ENCODE measurements at regions not wholly inside any gene's neighbourhood (a gene's known extent, or its start where the extent isn't known, plus 50 kb on each side); places are given as distances from the start of the nearest gene placed in this dataset.
A peak's percentile ranks its signal among the peaks of the same experiment; 100 is the strongest.

DNA sequence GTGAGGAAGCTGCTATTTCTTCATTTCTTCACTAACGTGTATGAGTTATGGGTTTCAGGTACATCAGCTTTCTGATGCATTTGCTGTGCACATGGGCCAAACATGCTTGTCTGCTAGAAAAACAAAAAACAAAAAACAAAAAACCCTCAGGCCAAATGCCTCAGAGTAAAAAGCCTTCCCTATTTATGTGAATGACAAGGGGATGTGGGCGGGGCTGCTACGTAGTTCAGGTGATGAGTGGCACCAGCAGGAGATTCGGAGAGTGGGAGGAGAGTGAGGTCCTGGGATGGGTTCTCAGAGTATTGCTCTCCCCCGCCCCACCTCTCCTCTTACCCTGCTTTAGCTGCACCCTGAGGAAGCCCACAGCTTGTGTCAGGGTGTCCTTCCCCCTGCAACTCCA is 596.8 kb upstream of the JAG1 start:
- Mint-ChIP-seq H3K27me3 (ENCODE audit: unreplicated experiment) (no peaks in the 10 kb centered on the region), H3K4me1 (ENCODE audit: low read depth, unreplicated experiment) (peaks cover 48% of the 10 kb centered on the region), H3K9me3 (ENCODE audit: low read depth, unreplicated experiment) (no peaks in the 10 kb centered on the region), H3K4me3 (ENCODE audit: low read depth, unreplicated experiment) (no peak overlapping the region), H3K27ac (ENCODE audit: unreplicated experiment) (no peak overlapping the region), H3K36me3 (ENCODE audit: insufficient read depth, unreplicated experiment) (peaks cover 13% of the 10 kb centered on the region)
- no TSS peak for BruUV-seq (replicated peaks)
- DNase-seq: no peak
- intact Hi-C loops (cut with micrococcal nuclease; ENCODE audit: unreplicated experiment): loop anchor here (5.0 to 10.0 kb wide), 4 partner anchors 184 to 598 kb away; partner anchors contain the start of gene JAG1
- CTCF ChIA-PET: interaction anchor here (0.6 to 1.0 kb wide), 2 partner anchors 272 to 571 kb away, joined by 3 to 4 read pairs; no protein-coding TSS in a partner anchor
- TF ChIP-seq, protein P1, sequence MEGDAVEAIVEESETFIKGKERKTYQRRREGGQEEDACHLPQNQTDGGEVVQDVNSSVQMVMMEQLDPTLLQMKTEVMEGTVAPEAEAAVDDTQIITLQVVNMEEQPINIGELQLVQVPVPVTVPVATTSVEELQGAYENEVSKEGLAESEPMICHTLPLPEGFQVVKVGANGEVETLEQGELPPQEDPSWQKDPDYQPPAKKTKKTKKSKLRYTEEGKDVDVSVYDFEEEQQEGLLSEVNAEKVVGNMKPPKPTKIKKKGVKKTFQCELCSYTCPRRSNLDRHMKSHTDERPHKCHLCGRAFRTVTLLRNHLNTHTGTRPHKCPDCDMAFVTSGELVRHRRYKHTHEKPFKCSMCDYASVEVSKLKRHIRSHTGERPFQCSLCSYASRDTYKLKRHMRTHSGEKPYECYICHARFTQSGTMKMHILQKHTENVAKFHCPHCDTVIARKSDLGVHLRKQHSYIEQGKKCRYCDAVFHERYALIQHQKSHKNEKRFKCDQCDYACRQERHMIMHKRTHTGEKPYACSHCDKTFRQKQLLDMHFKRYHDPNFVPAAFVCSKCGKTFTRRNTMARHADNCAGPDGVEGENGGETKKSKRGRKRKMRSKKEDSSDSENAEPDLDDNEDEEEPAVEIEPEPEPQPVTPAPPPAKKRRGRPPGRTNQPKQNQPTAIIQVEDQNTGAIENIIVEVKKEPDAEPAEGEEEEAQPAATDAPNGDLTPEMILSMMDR (IDR thresholded peaks at IDR 0.05; ENCODE audit: unreplicated experiment): no peak

DNA sequence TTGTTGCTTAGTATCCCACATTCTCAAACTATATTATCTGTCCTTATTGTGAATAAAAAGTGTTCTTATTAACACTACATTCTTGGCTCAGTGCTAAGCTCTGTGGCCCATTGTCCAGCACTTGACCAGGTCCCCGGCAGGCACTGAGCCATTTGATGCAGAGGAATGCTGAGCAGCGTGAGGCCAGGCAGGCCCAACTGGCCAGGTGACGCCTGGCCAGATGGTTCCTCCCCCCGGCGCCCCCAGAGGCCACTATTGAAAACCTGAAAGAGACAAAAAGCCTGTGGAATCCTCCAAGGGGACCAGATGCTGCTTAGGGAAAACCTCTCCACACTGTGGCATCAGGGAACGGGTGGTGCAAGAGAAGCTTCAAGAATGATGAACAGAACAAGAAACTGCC is 597.5 kb upstream of the JAG1 start:
- Mint-ChIP-seq H3K36me3 (ENCODE audit: insufficient read depth, unreplicated experiment) (peaks cover 7% of the 10 kb centered on the region), H3K4me3 (ENCODE audit: low read depth, unreplicated experiment) (no peak overlapping the region), H3K4me1 (ENCODE audit: low read depth, unreplicated experiment) (peaks cover 40% of the 10 kb centered on the region), H3K9me3 (ENCODE audit: low read depth, unreplicated experiment) (no peaks in the 10 kb centered on the region), H3K27me3 (ENCODE audit: unreplicated experiment) (no peaks in the 10 kb centered on the region), H3K27ac (ENCODE audit: unreplicated experiment) (no peak overlapping the region)
- no TSS peak for BruUV-seq (replicated peaks)
- intact Hi-C loops (cut with micrococcal nuclease; ENCODE audit: unreplicated experiment): loop anchor here (5.0 to 10.0 kb wide), 4 partner anchors 183 to 599 kb away; partner anchors contain the start of gene JAG1
- DNase-seq: peak; percentile 48
- CTCF ChIA-PET: interaction anchor here (0.6 to 1.0 kb wide), 2 partner anchors 271 to 572 kb away, joined by 3 to 4 read pairs; no protein-coding TSS in a partner anchor
- TF ChIP-seq, protein P1 (IDR thresholded peaks at IDR 0.05; ENCODE audit: unreplicated experiment): no peak

DNA sequence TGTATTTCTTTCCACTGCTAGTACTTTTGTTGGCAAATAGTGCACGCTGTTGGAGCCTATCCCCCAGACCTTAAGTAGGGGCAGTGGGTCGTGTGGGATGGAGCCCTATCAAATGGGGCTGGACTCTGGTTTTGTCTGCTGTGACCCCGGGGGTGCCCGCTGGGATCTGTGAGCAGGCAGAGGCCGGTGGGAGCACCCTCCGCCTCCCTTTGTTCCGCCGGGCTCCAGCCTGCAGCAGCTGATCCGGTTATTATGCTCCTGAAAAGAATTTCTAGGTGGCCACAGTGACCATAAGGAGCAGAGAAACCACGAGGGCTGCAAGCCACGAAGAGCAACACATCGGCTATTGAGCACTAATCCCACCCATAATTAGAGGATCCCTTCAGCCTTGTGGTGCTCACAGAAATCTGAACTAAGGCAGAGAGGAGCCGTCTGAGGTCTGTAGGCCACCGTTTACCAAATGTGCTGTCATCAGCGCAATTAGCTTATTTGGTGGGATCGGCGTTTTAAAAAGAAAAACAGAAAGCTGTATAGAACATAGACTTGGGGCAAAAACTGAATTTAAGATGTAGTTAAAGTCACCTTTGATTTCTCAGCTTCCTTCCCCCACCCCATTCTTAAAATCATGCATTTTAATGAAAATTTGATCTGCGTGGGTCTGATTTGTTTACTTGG is 598.3 kb upstream of the JAG1 start:
- BruUV-seq (replicated peaks): no TSS peak
- Mint-ChIP-seq H3K36me3 (ENCODE audit: insufficient read depth, unreplicated experiment) (peaks cover 7% of the 10 kb centered on the region), H3K27ac (ENCODE audit: unreplicated experiment) (no peak overlapping the region), H3K4me1 (ENCODE audit: low read depth, unreplicated experiment) (peaks cover 37% of the 10 kb centered on the region), H3K9me3 (ENCODE audit: low read depth, unreplicated experiment) (no peaks in the 10 kb centered on the region), H3K27me3 (ENCODE audit: unreplicated experiment) (no peaks in the 10 kb centered on the region), H3K4me3 (ENCODE audit: low read depth, unreplicated experiment) (no peak overlapping the region)
- intact Hi-C loops (cut with micrococcal nuclease; ENCODE audit: unreplicated experiment): loop anchor here (5.0 to 10.0 kb wide), 4 partner anchors 183 to 600 kb away; partner anchors contain the start of gene JAG1
- CTCF ChIA-PET: no interaction called here
- no peak for DNase-seq
- TF ChIP-seq, protein P1 (IDR thresholded peaks at IDR 0.05; ENCODE audit: unreplicated experiment): no peak

- H3K9me3 Mint-ChIP-seq (ENCODE audit: low read depth, unreplicated experiment): peaks cover 10% of the 10 kb centered on the region
- H3K4me3 Mint-ChIP-seq (ENCODE audit: low read depth, unreplicated experiment): no peak overlapping the region
- intact Hi-C loops (cut with micrococcal nuclease; ENCODE audit: unreplicated experiment): loop anchor here (2.0 to 10.0 kb wide), 5 partner anchors 181 to 721 kb away; partner anchors contain the start of gene JAG1
- TF ChIP-seq, protein P1 (IDR thresholded peaks at IDR 0.05; ENCODE audit: unreplicated experiment): no peak
- H3K36me3 Mint-ChIP-seq (ENCODE audit: insufficient read depth, unreplicated experiment): no peaks in the 10 kb centered on the region
- no peaks in the 10 kb centered on the region for H3K27me3 Mint-ChIP-seq (ENCODE audit: unreplicated experiment)
- CTCF ChIA-PET: no interaction called here
- H3K27ac Mint-ChIP-seq (ENCODE audit: unreplicated experiment): no peak overlapping the region
- H3K4me1 Mint-ChIP-seq (ENCODE audit: low read depth, unreplicated experiment): peaks cover 19% of the 10 kb centered on the region
- peak; percentile 38 for DNase-seq
- BruUV-seq (replicated peaks): no TSS peak
Observed at GRCh38 chr20:11274141-11274594, 600.4 kb upstream of the JAG1 start.

Data from Calu3 (cell line).